ENCODE measurements at regions not wholly inside any gene's neighbourhood (a gene's known extent, or its start where the extent isn't known, plus 50 kb on each side); places are given as distances from the start of the nearest gene placed in this dataset.

DNA sequence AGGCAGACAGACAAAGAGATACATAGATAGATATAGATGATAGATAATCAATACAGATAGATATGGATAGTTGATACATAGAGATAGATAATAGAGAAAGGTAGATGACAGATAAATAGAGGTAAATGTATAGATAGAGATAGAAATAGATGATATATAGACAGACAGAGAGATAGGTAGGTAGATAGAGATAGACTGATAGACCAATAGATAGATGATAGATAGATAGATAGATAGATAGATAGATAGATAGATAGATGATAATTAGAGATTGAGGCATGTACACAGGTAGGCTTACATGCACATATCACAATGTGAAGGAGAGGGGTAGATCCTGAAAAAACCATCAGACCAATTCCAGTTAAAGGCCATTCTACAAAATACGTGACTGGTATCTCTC is 724.7 kb downstream of the GALR1 start:
- DNase-seq (ENCODE audit: low read depth) = no peak
- TF ChIP-seq, protein P1, sequence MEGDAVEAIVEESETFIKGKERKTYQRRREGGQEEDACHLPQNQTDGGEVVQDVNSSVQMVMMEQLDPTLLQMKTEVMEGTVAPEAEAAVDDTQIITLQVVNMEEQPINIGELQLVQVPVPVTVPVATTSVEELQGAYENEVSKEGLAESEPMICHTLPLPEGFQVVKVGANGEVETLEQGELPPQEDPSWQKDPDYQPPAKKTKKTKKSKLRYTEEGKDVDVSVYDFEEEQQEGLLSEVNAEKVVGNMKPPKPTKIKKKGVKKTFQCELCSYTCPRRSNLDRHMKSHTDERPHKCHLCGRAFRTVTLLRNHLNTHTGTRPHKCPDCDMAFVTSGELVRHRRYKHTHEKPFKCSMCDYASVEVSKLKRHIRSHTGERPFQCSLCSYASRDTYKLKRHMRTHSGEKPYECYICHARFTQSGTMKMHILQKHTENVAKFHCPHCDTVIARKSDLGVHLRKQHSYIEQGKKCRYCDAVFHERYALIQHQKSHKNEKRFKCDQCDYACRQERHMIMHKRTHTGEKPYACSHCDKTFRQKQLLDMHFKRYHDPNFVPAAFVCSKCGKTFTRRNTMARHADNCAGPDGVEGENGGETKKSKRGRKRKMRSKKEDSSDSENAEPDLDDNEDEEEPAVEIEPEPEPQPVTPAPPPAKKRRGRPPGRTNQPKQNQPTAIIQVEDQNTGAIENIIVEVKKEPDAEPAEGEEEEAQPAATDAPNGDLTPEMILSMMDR (IDR thresholded peaks at IDR 0.05; ENCODE audit: insufficient read depth, low read length) = no peak
- H3K4me3 ChIP-seq (ENCODE audit: low read depth, low read length) = no peak overlapping the region

DNA sequence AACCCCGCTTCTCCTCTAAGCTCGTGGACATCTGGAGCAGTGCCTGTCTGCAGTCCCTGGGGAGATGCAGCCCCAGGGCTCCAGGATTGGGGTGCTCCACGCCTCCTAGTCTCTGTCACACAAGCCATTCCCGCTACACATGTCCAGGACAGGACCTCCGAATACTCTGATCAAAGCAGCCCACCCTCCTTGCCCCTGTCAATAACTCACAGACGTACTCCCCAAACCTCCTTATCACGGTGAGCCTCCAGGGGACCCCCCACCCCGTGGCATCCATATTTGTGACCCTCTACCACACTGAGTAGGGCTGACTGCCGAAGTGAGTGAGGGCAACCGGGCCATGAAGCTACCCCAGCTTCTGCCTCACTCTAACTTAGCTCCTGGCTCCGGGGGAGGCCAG is 727.7 kb downstream of the GALR1 start:
- H3K4me3 ChIP-seq (ENCODE audit: low read depth, low read length) = no peak overlapping the region
- DNase-seq (ENCODE audit: low read depth) = no peak
- TF ChIP-seq, protein P1 (IDR thresholded peaks at IDR 0.05; ENCODE audit: insufficient read depth, low read length) = no peak

DNA sequence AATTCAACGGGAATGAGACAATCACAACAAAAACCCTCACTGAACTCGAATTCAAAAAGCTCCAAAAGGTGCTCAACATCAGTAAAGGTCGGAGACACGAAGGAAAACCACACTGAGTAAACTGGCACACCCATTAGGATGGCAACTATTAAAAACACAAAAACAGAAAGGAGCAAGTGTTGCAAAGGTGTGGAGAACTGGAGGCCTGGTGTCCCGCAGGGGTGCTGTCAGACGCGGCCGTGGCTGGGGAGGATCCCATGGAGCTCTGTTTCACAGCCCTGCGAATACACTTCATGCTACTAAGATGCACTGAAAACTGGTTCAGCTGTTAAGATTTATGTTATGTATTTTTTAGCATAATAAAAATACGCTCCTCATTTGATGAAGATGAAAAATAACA is 730.6 kb downstream of the GALR1 start:
- H3K4me3 ChIP-seq (ENCODE audit: low read depth, low read length) = no peak overlapping the region
- TF ChIP-seq, protein P1 (IDR thresholded peaks at IDR 0.05; ENCODE audit: insufficient read depth, low read length) = no peak
- DNase-seq (ENCODE audit: low read depth) = no peak

DNA sequence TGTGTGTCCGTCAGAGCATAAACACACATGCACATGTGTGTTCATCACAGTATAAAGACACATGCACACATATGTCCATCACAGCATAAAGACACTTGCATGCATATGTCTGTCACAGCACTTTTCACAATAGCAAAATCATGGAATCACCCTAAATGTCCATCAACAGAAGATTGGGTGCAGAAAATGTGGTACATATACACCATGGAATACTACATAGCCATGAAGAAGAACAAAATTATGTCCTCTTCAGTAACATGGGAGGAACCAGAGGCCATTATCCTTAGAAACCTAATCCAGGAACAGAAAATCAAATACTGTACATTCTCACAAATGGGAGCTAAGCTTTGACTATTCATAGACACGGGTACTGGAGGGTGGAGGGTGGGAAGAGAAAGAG is 732.2 kb downstream of the GALR1 start:
- TF ChIP-seq, protein P1 (IDR thresholded peaks at IDR 0.05; ENCODE audit: insufficient read depth, low read length) = no peak
- no peak for DNase-seq (ENCODE audit: low read depth)
- H3K4me3 ChIP-seq (ENCODE audit: low read depth, low read length) = no peak overlapping the region

DNA sequence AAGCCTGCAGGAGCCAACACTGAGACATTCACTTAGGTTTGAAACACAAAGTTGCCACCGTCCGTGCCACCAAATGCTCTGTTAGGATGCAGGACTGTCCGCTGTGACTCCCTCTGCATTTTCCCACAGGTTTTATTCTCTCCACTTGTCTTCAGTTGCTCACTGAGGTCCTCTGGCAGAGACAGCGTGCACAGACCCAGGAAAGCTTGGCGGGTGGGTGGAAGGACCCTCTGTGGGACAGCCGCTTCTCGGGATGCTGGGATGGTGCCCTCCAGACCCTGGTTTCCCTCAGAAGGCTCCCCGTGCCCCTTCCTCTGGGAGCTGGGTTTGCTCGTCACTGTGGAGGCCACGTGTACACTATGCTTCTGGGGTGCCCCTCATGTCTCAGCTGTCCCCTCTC is 733.6 kb downstream of the GALR1 start:
- TF ChIP-seq, protein P1 (IDR thresholded peaks at IDR 0.05; ENCODE audit: insufficient read depth, low read length) = no peak
- no peak for DNase-seq (ENCODE audit: low read depth)
- no peak overlapping the region for H3K4me3 ChIP-seq (ENCODE audit: low read depth, low read length)

DNA sequence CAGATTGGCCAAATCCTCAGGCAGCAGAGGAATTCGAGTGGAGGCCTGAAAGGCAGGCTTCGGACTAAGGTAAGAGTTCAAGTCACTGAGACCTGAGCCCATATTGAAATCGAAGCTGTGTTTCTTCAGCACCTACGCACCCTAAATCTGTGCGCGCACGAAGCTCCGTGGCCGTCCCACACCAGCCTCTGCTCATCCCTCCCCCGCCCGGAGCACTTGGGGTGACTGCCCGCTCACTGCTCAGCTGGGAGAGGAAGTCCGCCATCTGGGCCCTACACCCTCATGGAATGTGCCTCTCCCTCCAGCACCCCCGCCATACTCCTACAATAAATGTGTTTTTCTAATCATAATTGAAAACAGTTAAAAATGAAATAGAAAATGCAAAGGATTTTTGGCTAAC is 734.5 kb downstream of the GALR1 start:
- TF ChIP-seq, protein P1 (IDR thresholded peaks at IDR 0.05; ENCODE audit: insufficient read depth, low read length) = no peak
- H3K4me3 ChIP-seq (ENCODE audit: low read depth, low read length) = no peak overlapping the region
- no peak for DNase-seq (ENCODE audit: low read depth)

DNA sequence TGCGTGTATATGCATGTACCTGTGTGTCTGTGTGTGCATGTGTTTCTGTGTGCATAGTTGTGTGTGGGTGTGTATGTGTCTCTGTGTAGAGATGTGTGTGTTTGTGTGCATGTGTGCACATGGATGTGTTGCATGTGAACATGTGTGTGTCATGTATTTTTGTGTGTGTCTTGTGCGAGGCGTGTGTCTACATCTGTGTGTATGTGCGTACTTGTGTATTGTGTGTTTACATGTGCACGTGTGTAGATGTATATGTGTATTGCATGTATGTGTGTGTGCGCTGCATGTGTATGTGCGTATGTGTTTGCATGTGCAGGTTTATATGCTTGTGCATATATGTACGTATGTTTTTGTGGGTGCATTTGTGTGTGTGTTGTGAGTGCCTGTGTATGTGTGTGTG is 735.2 kb downstream of the GALR1 start:
- no peak for DNase-seq (ENCODE audit: low read depth)
- TF ChIP-seq, protein P1 (IDR thresholded peaks at IDR 0.05; ENCODE audit: insufficient read depth, low read length) = no peak

More for the DNA sequence above, 735.2 kb downstream of the GALR1 start:
- no peak overlapping the region for H3K4me3 ChIP-seq (ENCODE audit: low read depth, low read length)

Data from fibroblast of the aortic adventitia (primary cell).